ENCODE measurements at regions not wholly inside any gene's neighbourhood (a gene's known extent, or its start where the extent isn't known, plus 50 kb on each side); places are given as distances from the start of the nearest gene placed in this dataset.
A peak's percentile ranks its signal among the peaks of the same experiment; 100 is the strongest.

DNA sequence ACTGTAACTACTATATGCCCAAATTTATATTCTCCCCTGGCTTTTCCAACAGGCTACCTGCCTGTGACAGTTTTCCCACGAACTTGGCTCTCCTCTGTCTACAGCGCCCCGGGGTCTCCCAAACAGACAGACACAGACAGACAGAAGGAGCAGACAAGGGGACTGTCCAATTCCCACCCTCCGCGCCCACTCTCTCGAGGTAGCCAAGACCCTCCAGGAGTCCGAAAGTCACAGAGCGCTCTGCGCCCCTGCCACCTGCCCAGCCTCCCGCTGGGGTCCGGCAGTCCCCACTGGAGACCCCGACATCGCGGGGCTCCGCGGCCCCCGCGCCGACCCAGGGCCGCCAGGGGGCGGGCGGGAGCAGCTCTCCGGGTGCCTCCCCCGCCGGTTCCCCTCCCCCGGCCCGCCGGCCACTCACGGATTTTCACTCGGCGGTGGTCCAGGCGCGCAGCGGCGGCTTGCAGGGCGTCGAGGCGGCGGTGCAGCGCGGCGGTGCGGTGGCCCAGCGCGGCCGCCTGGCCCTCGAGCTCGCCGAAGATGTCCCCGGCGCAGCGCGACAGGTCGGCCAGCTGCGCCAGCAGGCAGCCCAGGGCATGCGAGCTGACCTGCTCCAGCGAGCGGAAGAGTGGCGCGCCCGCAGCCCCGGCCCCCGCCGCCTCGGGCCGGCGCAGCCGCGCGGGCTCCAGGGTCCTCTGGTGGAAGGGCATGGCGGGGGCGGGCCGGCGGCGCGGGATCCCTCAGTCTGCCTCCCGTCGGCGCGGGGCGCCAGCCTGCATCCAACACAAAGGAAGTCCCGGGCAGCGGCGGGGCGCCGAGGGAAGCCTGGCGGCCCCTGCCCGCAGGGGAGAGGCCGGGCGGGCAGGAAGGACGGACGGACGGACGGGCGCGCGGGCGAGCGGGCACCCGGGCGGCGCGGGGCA lies 81.3 kb upstream of the CCDC28A start:
- Histone ChIP-seq H3K9ac (ENCODE audit: insufficient read length, low read depth) (peak overlapping the region; percentile 89), H3K36me3 (ENCODE audit: insufficient read depth, insufficient read length, low read length) (no peaks in the 10 kb centered on the region), H3K4me3 (ENCODE audit: insufficient read length, low read depth) (peak overlapping the region; percentile 74), H3K27me3 (ENCODE audit: insufficient read depth, insufficient read length) (no peaks in the 10 kb centered on the region), H3K4me1 (ENCODE audit: insufficient read depth, insufficient read length) (no peaks in the 10 kb centered on the region), H3K9me3 (ENCODE audit: insufficient read depth, low read length) (no peaks in the 10 kb centered on the region)
- TF ChIP-seq ZNF274 (IDR thresholded peaks at IDR 0.05; ENCODE audit: low read depth, low read length) (no peak), SUZ12 (IDR thresholded peaks at IDR 0.05; ENCODE audit: extremely low read depth, insufficient read depth, insufficient read length) (no peak), YY1 (IDR thresholded peaks at IDR 0.05; ENCODE audit: insufficient read depth, insufficient read length) (no peak)
- DNase-seq (ENCODE audit: low read depth, low spot score), result no peak

DNA sequence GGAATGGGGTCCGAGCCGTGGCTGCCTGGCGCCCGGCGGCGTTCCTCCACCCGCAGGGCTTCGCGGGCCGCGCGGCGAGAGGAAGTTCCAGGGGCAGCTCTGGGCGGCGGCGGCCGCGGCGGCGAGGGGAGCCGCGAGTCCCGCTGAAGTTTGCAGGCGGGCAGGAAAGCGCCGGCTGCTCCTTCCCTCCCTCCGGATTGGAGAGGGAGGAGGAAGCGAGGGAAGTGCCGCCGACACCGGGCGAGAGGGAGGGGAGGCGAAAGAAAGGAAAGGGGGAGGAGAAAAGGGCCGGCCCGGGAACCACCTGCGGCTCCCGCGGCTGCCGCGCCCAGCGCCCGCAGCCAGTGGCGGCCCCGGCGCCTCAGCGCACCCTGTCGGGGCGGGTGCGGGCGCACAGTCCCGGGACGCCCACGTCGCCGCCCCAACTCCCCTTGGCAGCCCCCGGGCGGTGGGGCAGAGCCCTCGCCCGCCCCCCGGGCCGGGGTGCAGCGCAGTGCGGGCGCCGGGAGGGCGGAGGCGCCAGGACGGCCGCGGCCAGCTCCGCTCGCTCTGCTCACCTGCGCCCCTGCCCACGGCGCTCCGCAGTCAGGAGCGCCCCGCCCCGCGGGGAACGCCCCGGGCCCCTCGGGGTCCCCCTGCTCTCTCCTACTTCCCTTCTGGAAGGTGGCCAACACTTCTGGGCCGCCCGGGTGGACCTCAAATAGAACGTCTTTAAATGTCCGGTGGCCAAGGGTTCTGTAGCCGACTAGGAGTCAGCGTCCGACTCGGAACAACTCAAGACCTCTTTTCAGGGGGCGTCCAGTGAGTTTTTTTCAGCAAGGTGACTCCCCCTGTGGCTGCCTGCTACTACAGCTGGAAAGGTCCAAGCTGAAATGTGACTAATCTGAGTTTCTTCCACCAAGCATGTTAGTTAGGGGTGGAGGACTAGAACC lies 80.3 kb upstream of the CCDC28A start:
- H3K36me3 ChIP-seq (ENCODE audit: insufficient read depth, insufficient read length, low read length), result no peaks in the 10 kb centered on the region
- DNase-seq (ENCODE audit: low read depth, low spot score), result peak; percentile 54
- TF ChIP-seq YY1 (IDR thresholded peaks at IDR 0.05; ENCODE audit: insufficient read depth, insufficient read length) (no peak), SUZ12 (IDR thresholded peaks at IDR 0.05; ENCODE audit: extremely low read depth, insufficient read depth, insufficient read length) (no peak), ZNF274 (IDR thresholded peaks at IDR 0.05; ENCODE audit: low read depth, low read length) (no peak)
- H3K27me3 ChIP-seq (ENCODE audit: insufficient read depth, insufficient read length), result no peaks in the 10 kb centered on the region
- peak overlapping the region; percentile 74 for H3K4me3 ChIP-seq (ENCODE audit: insufficient read length, low read depth)
- H3K9me3 ChIP-seq (ENCODE audit: insufficient read depth, low read length), result no peaks in the 10 kb centered on the region
- H3K4me1 ChIP-seq (ENCODE audit: insufficient read depth, insufficient read length), result no peaks in the 10 kb centered on the region
- H3K9ac ChIP-seq (ENCODE audit: insufficient read length, low read depth), result peak overlapping the region; percentile 89

DNA sequence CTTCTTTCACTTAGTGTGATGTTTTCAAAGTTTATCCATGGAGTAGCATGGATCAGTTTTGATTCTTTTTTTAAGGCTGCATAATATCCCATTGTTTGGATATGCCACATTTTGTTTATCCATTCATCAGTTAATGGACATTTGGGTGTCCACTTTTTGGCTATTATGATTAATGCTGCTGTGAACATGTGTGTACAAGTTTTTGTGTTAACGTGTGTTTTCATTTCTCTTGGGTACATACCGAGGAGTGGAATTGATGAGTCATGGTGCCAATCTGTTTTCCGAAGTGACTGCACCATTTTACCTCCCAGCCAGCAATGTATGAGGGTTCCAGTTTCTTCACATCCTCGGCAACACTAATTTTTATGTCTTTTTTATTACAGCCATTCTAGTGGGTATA lies 78.4 kb upstream of the CCDC28A start:
- DNase-seq (ENCODE audit: low read depth, low spot score), result no peak
- Histone ChIP-seq H3K9me3 (ENCODE audit: insufficient read depth, low read length) (no peaks in the 10 kb centered on the region), H3K27me3 (ENCODE audit: insufficient read depth, insufficient read length) (no peaks in the 10 kb centered on the region), H3K4me3 (ENCODE audit: insufficient read length, low read depth) (no peak overlapping the region), H3K4me1 (ENCODE audit: insufficient read depth, insufficient read length) (no peaks in the 10 kb centered on the region), H3K36me3 (ENCODE audit: insufficient read depth, insufficient read length, low read length) (no peaks in the 10 kb centered on the region), H3K9ac (ENCODE audit: insufficient read length, low read depth) (no peak overlapping the region)
- TF ChIP-seq YY1 (IDR thresholded peaks at IDR 0.05; ENCODE audit: insufficient read depth, insufficient read length) (no peak), ZNF274 (IDR thresholded peaks at IDR 0.05; ENCODE audit: low read depth, low read length) (no peak), SUZ12 (IDR thresholded peaks at IDR 0.05; ENCODE audit: extremely low read depth, insufficient read depth, insufficient read length) (no peak)

DNA sequence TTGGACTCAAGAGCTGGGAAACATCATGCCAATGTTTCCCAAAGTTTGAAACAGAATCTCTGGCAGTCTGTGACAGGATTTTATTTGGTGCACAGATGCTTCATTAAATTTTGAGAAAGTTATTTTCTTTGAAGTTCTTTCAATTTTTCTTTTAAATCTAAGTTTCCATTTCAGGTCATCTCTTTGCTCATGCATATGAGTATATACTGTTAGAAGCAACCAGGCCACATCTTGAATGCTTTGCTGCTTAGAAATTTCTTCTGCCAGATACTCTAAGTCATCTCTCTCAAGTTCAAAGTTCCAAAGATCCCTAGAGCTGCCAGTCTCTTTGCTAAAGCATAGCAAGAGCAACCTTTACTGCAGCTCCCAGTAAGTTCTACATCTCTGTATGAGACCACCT lies 59.1 kb upstream of the CCDC28A start:
- Histone ChIP-seq H3K4me3 (ENCODE audit: insufficient read length, low read depth) (no peak overlapping the region), H3K4me1 (ENCODE audit: insufficient read depth, insufficient read length) (no peaks in the 10 kb centered on the region), H3K9me3 (ENCODE audit: insufficient read depth, low read length) (peaks cover 10% of the 10 kb centered on the region; the same call in 1 of the 2 replicates), H3K9ac (ENCODE audit: insufficient read length, low read depth) (no peak overlapping the region), H3K36me3 (ENCODE audit: insufficient read depth, insufficient read length, low read length) (no peaks in the 10 kb centered on the region), H3K27me3 (ENCODE audit: insufficient read depth, insufficient read length) (no peaks in the 10 kb centered on the region)
- TF ChIP-seq ZNF274 (IDR thresholded peaks at IDR 0.05; ENCODE audit: low read depth, low read length) (no peak), SUZ12 (IDR thresholded peaks at IDR 0.05; ENCODE audit: extremely low read depth, insufficient read depth, insufficient read length) (no peak), YY1 (IDR thresholded peaks at IDR 0.05; ENCODE audit: insufficient read depth, insufficient read length) (no peak)
- DNase-seq (ENCODE audit: low read depth, low spot score), result no peak

DNA sequence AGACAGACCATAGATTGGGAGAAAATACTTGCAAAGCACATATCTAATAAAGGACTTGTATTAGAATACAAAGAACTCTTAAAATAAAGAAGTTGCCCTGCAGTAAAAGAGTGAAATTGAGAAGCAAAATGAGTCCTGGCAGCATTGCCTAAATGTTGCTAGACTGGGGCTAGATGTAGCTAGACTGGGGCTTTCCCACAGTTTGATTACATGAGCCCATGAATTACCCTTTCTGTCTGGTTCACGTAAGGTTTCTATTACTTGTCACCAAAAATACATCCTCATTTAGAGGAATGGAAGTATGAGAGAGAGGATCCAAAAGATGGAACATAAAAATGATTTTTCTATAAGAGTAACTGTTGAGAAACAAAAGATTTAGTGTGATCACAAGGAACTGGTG lies 57.6 kb upstream of the CCDC28A start:
- no peak overlapping the region for H3K9ac ChIP-seq (ENCODE audit: insufficient read length, low read depth)
- no peaks in the 10 kb centered on the region for H3K36me3 ChIP-seq (ENCODE audit: insufficient read depth, insufficient read length, low read length)
- peaks cover 10% of the 10 kb centered on the region; the same call in 1 of the 2 replicates for H3K9me3 ChIP-seq (ENCODE audit: insufficient read depth, low read length)
- H3K4me1 ChIP-seq (ENCODE audit: insufficient read depth, insufficient read length), result no peaks in the 10 kb centered on the region
- no peak for TF ChIP-seq SUZ12 (IDR thresholded peaks at IDR 0.05; ENCODE audit: extremely low read depth, insufficient read depth, insufficient read length)
- no peaks in the 10 kb centered on the region for H3K27me3 ChIP-seq (ENCODE audit: insufficient read depth, insufficient read length)
- H3K4me3 ChIP-seq (ENCODE audit: insufficient read length, low read depth), result no peak overlapping the region
- no peak for DNase-seq (ENCODE audit: low read depth, low spot score)

DNA sequence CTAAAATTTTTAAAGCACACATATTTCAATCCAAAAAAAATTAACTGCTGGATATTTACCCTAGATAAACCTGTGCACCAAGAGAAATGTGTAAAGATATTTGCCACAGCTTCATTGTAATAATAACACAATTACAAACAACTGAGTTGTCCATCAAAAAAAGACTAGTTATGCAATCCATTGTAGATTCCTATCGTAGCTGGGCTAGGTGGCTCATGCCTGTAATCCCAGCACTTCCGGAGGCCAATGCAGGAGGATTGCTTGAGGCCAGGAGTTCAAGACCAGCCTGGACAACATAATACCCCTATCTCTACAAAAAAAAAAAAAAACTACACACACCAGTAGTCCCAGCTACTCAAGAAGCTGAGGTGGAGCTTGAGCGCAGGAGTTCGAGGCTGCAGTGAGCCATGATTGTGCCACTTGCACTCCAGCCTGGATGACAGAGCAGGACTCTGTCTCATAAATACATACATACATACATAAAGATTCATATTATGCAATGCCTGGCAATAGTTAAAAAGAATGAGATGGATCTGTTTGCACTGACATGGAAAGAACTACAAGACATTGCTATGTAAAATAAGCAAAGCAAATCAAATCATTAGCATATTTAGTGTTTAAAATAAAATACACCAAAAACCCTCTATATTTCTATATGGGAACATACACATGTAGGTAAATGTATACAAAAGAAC lies 56.5 kb upstream of the CCDC28A start:
- no peak overlapping the region for H3K9ac ChIP-seq (ENCODE audit: insufficient read length, low read depth)
- no peaks in the 10 kb centered on the region for H3K27me3 ChIP-seq (ENCODE audit: insufficient read depth, insufficient read length)
- peaks cover 10% of the 10 kb centered on the region; the same call in 1 of the 2 replicates for H3K9me3 ChIP-seq (ENCODE audit: insufficient read depth, low read length)
- H3K4me3 ChIP-seq (ENCODE audit: insufficient read length, low read depth), result no peak overlapping the region
- DNase-seq (ENCODE audit: low read depth, low spot score), result no peak
- H3K4me1 ChIP-seq (ENCODE audit: insufficient read depth, insufficient read length), result no peaks in the 10 kb centered on the region
- H3K36me3 ChIP-seq (ENCODE audit: insufficient read depth, insufficient read length, low read length), result no peaks in the 10 kb centered on the region
- TF ChIP-seq SUZ12 (IDR thresholded peaks at IDR 0.05; ENCODE audit: extremely low read depth, insufficient read depth, insufficient read length) (no peak), YY1 (IDR thresholded peaks at IDR 0.05; ENCODE audit: insufficient read depth, insufficient read length) (no peak), ZNF274 (IDR thresholded peaks at IDR 0.05; ENCODE audit: low read depth, low read length) (no peak)

Data from NT2/D1 (cell line).